Neural progenitor cell (in vitro differentiated cells): ENCODE measurements at regions not wholly inside any gene's neighbourhood (a gene's known extent, or its start where the extent isn't known, plus 50 kb on each side); places are given as distances from the start of the nearest gene placed in this dataset.

ENCODE experiments used
- DNase-seq: peaks from one replicate; pipeline ENCODE4 v3.0.0-alpha.2; 2016; ENCODE audit warnings: low spot score
- H2AFZ ChIP-seq: fragments of 200-600 bp; sonication (generic); replicated peaks from 2 replicates; pipeline ENCODE4 v1.6.1; 2016; ENCODE audit warnings: antibody characterized with exemption
- H3F3A ChIP-seq: fragments of 200-600 bp; sonication (generic); 2 replicates; pipeline ENCODE4 v1.6.1; 2016; ENCODE audit warnings: antibody characterized with exemption, low read depth
- H3K27ac ChIP-seq: fragments of 200-600 bp; sonication (generic); 2 replicates; pipeline ENCODE4 v1.5.1; 2016; ENCODE audit warnings: mild to moderate bottlenecking
- H3K27me3 ChIP-seq: fragments of 200-600 bp; sonication (generic); 2 replicates; pipeline ENCODE4 v1.6.1; 2016; ENCODE audit warnings: mild to moderate bottlenecking, moderate library complexity
- H3K36me3 ChIP-seq: fragments of 200-600 bp; sonication (generic); 2 replicates; pipeline ENCODE4 v1.5.1; 2016
- H3K4me1 ChIP-seq: fragments of 200-600 bp; sonication (generic); 2 replicates; pipeline ENCODE4 v1.6.1; 2016; ENCODE audit warnings: mixed run types
- H3K4me2 ChIP-seq: fragments of 200-600 bp; sonication (generic); 2 replicates; pipeline ENCODE4 v1.6.1; 2016
- H3K4me3 ChIP-seq: fragments of 200-600 bp; sonication (generic); 2 replicates; pipeline ENCODE4 v1.5.1; 2016
- H3K79me2 ChIP-seq: fragments of 200-600 bp; sonication (generic); 2 replicates; pipeline ENCODE4 v1.6.1; 2016; ENCODE audit warnings: low read depth
- H3K9ac ChIP-seq: fragments of 200-600 bp; sonication (generic); 2 replicates; pipeline ENCODE4 v1.6.1; 2016
- H3K9me3 ChIP-seq: fragments of 200-600 bp; sonication (generic); 2 replicates; pipeline ENCODE4 v1.5.1; 2016; ENCODE audit warnings: low read depth
- H4K20me1 ChIP-seq: fragments of 200-600 bp; sonication (generic); 2 replicates; pipeline ENCODE4 v1.6.1; 2016; ENCODE audit warnings: low read depth
- H3K27ac Mint-ChIP-seq: 3 replicates; pipeline ENCODE4 v1.8.0; 2021; ENCODE audit warnings: mixed read lengths
- H3K27me3 Mint-ChIP-seq: 2 replicates; pipeline ENCODE4 v1.8.0; 2022; ENCODE audit warnings: low read depth, mild to moderate bottlenecking, inconsistent platforms, moderate library complexity, mixed read lengths; ENCODE audit not compliant: insufficient read depth
- H3K36me3 Mint-ChIP-seq: 3 replicates; pipeline ENCODE4 v1.8.0; 2021; ENCODE audit warnings: mixed read lengths
- H3K4me1 Mint-ChIP-seq: 3 replicates; pipeline ENCODE4 v1.8.0; 2021; ENCODE audit warnings: mixed read lengths
- H3K4me3 Mint-ChIP-seq: 3 replicates; pipeline ENCODE4 v1.8.0; 2021; ENCODE audit warnings: mild to moderate bottlenecking, moderate library complexity, mixed read lengths
- H3K9me3 Mint-ChIP-seq: 3 replicates; pipeline ENCODE4 v1.8.0; 2020; ENCODE audit warnings: mixed read lengths
- EZH2 ChIP-seq: fragments of 200-600 bp; sonication (generic); IDR thresholded peaks from 2 replicates; pipeline ENCODE4 v1.6.1; 2017; ENCODE audit warnings: antibody characterized with exemption, mild to moderate bottlenecking, moderate library complexity
- EZH2phosphoT487 ChIP-seq: fragments of 200-600 bp; sonication (generic); IDR thresholded peaks from 2 replicates; pipeline ENCODE4 v1.6.1; 2017; ENCODE audit warnings: antibody characterized with exemption
- TF ChIP-seq, protein P1 (sequence below): fragments of 200-600 bp; sonication (generic); IDR thresholded peaks from 2 replicates; pipeline ENCODE4 v1.5.1; 2017; ENCODE audit warnings: antibody characterized with exemption, mild to moderate bottlenecking

DNA sequence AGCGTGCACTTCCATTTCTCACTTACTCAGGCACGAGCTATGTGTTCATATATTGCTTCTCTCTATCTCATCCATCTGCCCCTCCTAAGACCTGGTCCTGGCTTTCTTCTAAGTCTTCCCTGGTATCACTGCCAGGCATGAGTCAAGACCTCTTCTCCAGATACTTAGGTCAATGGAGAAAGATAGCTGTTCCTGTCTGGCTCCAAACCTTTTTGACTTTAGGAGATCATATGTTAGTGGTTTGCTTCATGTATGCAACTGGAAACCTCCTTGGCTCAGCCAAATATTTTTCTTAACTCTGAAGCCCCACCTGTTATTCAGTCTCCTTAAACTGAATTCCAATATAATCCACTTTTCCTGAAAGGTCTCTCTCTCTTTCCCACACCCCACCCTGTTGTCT lies 211.6 kb upstream of the PTBP2 start:
- H3K4me1 Mint-ChIP-seq, result peaks cover 24% of the 10 kb centered on the region
- no peaks in the 10 kb centered on the region for H3K27me3 Mint-ChIP-seq
- TF ChIP-seq EZH2 (no peak), EZH2phosphoT487 (no peak)
- TF ChIP-seq, protein P1, sequence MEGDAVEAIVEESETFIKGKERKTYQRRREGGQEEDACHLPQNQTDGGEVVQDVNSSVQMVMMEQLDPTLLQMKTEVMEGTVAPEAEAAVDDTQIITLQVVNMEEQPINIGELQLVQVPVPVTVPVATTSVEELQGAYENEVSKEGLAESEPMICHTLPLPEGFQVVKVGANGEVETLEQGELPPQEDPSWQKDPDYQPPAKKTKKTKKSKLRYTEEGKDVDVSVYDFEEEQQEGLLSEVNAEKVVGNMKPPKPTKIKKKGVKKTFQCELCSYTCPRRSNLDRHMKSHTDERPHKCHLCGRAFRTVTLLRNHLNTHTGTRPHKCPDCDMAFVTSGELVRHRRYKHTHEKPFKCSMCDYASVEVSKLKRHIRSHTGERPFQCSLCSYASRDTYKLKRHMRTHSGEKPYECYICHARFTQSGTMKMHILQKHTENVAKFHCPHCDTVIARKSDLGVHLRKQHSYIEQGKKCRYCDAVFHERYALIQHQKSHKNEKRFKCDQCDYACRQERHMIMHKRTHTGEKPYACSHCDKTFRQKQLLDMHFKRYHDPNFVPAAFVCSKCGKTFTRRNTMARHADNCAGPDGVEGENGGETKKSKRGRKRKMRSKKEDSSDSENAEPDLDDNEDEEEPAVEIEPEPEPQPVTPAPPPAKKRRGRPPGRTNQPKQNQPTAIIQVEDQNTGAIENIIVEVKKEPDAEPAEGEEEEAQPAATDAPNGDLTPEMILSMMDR, result no peak
- H3K4me2 ChIP-seq, result peak overlapping the region; percentile 48
- H3K4me1 ChIP-seq, result peaks cover 15% of the 10 kb centered on the region
- H3K9ac ChIP-seq, result no peak overlapping the region
- no peaks in the 10 kb centered on the region for H3K27me3 ChIP-seq
- no peak overlapping the region for H3K4me3 Mint-ChIP-seq
- H2AFZ ChIP-seq, result no peak overlapping the region
- H3K9me3 ChIP-seq, result no peaks in the 10 kb centered on the region
- no peaks in the 10 kb centered on the region for H3K36me3 ChIP-seq
- H3K27ac Mint-ChIP-seq, result no peak overlapping the region
- no peaks in the 10 kb centered on the region for H3K36me3 Mint-ChIP-seq
- peak overlapping the region; percentile 72 for H3K27ac ChIP-seq
- H3K79me2 ChIP-seq, result no peaks in the 10 kb centered on the region
- DNase-seq, result no peak
- peaks cover 8% of the 10 kb centered on the region for H3F3A ChIP-seq
- no peak overlapping the region for H3K4me3 ChIP-seq
- no peaks in the 10 kb centered on the region for H3K9me3 Mint-ChIP-seq
- no peaks in the 10 kb centered on the region for H4K20me1 ChIP-seq

DNA sequence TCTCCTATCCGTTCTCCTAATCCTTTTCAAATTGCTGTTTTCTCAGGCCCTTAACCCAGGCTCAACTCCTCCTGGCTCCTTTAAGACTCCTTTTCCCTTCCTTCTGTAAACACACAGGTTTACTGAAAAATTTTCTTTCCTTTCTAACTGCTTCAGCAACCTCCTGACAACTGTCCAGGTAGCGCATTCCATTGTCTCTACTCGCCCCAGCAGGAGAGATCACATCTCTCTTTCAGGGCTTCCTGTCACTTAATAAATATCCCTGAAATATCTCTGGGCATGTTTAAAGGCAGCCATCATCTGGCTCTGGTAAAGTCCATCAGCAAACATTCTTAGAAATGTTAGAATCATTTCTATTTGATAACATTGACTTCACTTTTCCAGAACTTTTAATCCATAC lies 211.2 kb upstream of the PTBP2 start:
- Histone ChIP-seq H3K4me3 (no peak overlapping the region), H4K20me1 (no peaks in the 10 kb centered on the region), H3F3A (peaks cover 8% of the 10 kb centered on the region), H3K36me3 (no peaks in the 10 kb centered on the region), H3K4me1 (peaks cover 15% of the 10 kb centered on the region), H3K9ac (no peak overlapping the region), H3K4me2 (peak overlapping the region; percentile 48), H3K27ac (peak overlapping the region; percentile 72), H2AFZ (peak overlapping the region; percentile 30), H3K27me3 (no peaks in the 10 kb centered on the region), H3K79me2 (no peaks in the 10 kb centered on the region), H3K9me3 (no peaks in the 10 kb centered on the region)
- no peaks in the 10 kb centered on the region for H3K27me3 Mint-ChIP-seq
- H3K4me1 Mint-ChIP-seq, result peaks cover 26% of the 10 kb centered on the region
- no peaks in the 10 kb centered on the region for H3K9me3 Mint-ChIP-seq
- no peak overlapping the region for H3K4me3 Mint-ChIP-seq
- H3K27ac Mint-ChIP-seq, result no peak overlapping the region
- peak; percentile 6 for DNase-seq
- TF ChIP-seq EZH2, result no peak
- TF ChIP-seq, protein P1, result no peak
- TF ChIP-seq EZH2phosphoT487, result no peak
- no peaks in the 10 kb centered on the region for H3K36me3 Mint-ChIP-seq

DNA sequence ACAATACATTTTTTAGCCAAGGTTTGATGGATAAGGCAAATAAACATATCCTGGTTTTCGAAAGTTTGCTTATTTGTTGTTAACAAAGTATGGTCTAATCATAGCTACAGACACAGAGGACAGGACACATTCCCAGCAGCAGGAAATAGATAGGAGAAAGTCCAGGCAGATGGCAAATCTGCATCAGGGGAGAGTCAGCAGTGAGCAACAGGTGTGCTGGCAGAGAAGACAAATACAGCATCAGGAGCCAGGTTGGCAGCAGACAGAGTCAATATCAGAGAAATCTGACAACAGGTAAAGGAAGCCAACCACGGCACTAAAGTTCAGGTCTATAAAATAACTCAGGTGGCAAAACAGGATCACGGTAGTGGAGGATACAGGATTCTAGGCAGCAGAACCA lies 210.7 kb upstream of the PTBP2 start:
- no peaks in the 10 kb centered on the region for H3K36me3 Mint-ChIP-seq
- H3K27ac Mint-ChIP-seq, result no peak overlapping the region
- no peaks in the 10 kb centered on the region for H3K27me3 ChIP-seq
- peaks cover 26% of the 10 kb centered on the region for H3K4me1 Mint-ChIP-seq
- no peaks in the 10 kb centered on the region for H3K9me3 Mint-ChIP-seq
- H3K9me3 ChIP-seq, result no peaks in the 10 kb centered on the region
- H3K27me3 Mint-ChIP-seq, result no peaks in the 10 kb centered on the region
- no peaks in the 10 kb centered on the region for H3K79me2 ChIP-seq
- H3K27ac ChIP-seq, result no peak overlapping the region
- peaks cover 15% of the 10 kb centered on the region for H3K4me1 ChIP-seq
- no peak overlapping the region for H3K4me3 ChIP-seq
- no peaks in the 10 kb centered on the region for H4K20me1 ChIP-seq
- no peak for DNase-seq
- no peaks in the 10 kb centered on the region for H3K36me3 ChIP-seq
- no peak overlapping the region for H2AFZ ChIP-seq
- TF ChIP-seq, protein P1, result no peak
- no peak for TF ChIP-seq EZH2phosphoT487
- TF ChIP-seq EZH2, result no peak
- H3K4me2 ChIP-seq, result no peak overlapping the region
- H3K9ac ChIP-seq, result no peak overlapping the region
- H3F3A ChIP-seq, result peaks cover 8% of the 10 kb centered on the region
- no peak overlapping the region for H3K4me3 Mint-ChIP-seq
